GM19468 (cell line): ENCODE measurements at regions not wholly inside any gene's neighbourhood (a gene's known extent, or its start where the extent isn't known, plus 50 kb on each side); places are given as distances from the start of the nearest gene placed in this dataset.
"Not testable (repeated sequence)": the region's sequence is repeated elsewhere in the genome, so short reads cannot be mapped to it uniquely, and the experiment has no call there.

Experiments
- ATAC-seq: cut with Tn5 transposase; IDR thresholded peaks from one replicate; pipeline ENCODE4 v1.9.1; 2021; ENCODE audit warnings: mild to moderate bottlenecking, moderate library complexity, moderate number of reproducible peaks; ENCODE audit not compliant: unreplicated experiment; ENCODE audit errors: extremely low read depth

DNA sequence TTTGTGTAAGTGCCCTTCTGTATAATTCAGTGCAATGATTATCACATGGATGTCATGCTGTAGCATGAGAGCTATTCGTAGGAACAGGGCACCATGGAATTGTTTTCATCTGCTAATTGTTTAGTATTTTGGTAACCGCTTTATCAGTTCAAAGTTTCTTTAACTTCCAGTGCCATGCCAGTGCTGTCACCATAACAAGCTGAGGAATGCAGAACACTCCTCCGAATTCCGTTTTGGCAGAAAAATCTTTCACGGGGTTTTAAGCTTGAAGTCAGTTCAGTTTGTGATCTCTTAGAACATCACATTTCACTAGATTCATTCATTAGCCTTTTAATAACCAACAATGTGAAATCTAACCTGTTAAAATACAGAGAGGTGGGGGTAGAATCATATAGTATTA, 117.2 kb upstream of the SEMA3C start:
- ATAC-seq, result no peak

DNA sequence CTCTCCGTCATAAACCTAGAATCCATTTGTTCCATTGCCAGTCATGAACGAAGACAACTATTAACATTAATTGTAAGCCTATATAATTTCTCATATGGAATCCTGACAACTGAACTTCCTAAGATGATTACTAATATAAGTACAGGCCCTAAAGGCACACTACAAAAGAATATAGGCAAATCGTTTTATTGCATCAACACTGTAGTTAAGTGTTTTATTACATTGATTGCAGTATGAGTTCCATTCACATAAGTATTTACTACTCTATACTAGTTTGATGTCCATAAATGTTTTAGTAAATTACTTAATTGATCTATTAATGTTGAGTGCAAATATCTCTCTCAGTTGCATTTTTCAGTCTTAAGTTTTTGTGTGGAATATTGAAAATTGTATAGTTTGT, 113.1 kb upstream of the SEMA3C start:
- no peak for ATAC-seq

DNA sequence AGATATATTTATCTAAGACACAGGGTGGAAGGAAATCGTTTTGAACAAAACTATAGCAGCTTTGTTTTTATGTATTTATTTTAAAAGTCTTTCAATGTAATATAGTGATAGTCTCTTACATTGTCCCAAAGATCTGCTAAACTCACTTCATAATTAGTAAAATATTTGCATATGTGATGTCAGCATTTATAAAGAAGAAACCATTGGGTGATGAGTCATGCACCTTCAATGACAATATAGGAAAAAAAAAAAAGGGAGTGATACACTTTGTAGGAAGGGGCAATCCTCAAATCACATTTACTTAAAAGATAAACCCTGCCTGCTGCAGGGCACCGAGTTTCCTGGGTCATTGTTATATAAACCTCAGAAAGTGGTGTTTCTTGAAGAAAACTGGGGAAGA, 112.4 kb upstream of the SEMA3C start:
- ATAC-seq, result no peak

DNA sequence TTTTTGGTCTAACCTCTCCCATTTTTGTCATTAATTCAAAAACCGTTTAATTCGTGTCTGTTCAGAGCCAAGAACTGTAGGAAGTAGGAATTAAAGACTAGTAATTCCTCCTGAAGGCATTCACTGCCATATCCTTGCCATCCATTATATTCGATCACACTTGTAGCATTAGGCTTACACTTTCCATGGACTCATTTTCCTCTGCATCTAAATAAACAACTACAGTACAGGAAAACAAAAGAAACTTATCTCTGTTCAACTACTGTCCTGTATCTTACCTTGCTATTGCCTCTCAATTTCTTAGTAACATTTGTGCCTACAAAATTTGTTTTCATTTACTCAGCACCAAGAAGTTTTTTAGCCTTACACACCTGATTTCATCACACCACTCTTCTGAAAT, 111.6 kb upstream of the SEMA3C start:
- no peak for ATAC-seq

DNA sequence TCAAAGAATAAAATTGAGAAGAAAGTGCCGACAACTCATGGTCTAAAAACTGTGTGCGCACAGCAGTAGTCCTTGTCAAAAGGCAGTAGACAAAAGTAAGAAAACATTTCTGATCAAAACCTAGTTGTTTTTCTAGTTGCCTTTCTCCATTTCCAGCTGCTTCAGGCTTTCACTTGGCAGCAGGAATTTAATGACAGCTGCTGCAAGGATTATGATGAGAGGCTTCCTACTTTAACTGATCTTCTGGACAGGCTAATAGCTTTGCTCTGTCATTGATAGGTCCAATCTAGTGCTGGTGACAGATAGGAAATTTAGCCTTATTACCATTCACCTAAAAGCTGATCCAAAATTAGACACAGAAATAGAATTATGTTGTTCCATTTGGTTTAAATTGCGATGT, 110.7 kb upstream of the SEMA3C start:
- no peak for ATAC-seq

DNA sequence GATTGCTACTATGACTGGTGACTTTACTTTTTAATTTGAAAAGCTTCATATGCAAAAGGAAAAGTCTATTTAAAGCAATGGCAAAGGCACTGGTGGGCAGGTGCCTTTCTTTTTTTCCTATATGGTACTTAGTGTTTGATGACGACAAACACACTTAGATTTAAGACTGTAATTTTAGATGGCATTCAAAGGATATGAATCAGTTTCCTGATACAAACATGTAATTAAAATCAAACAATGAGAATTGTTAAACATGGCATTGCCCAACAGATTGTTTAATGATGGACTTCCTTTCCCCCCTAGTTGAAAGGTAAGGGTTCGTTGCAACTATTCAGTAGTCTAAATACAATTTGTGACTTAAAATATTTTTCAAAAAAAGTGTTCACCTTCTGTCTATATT, 106.5 kb upstream of the SEMA3C start:
- ATAC-seq, result no peak

DNA sequence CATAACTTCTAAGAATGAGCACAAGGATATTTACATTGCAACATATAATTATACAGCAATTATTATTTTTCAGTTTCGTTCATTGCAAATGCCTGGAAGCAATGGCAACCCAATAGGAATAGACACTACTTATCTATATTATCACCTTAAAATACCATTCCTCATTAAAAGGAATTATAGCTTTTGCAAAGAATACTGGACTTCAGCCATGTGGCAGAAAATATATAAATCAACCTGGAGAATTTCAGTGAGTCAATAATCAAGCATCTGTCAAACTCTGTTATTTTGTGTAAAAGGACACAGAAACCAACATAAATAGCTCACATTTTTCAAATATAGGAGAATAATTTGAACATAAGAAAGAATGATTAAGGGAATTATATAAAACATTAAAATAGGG, 96.1 kb upstream of the SEMA3C start:
- ATAC-seq, result no peak

DNA sequence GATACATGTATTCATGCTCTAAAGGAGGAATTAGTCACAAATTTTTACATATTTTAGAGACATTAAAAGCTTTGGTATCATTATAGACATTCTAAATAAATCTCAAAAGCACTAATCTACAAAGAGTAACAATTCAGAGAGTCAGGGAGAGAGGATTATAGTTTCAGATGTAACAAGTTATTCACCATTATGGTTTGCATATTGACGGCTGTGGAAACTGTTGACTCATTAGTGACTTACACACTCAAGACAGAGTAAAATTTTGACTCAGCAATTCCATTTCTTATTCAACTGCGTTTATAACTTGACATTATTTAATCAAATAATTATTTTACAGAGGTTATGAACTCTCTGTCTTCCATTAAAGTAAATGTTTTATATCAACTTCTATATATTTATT, 95.4 kb upstream of the SEMA3C start:
- no peak for ATAC-seq

DNA sequence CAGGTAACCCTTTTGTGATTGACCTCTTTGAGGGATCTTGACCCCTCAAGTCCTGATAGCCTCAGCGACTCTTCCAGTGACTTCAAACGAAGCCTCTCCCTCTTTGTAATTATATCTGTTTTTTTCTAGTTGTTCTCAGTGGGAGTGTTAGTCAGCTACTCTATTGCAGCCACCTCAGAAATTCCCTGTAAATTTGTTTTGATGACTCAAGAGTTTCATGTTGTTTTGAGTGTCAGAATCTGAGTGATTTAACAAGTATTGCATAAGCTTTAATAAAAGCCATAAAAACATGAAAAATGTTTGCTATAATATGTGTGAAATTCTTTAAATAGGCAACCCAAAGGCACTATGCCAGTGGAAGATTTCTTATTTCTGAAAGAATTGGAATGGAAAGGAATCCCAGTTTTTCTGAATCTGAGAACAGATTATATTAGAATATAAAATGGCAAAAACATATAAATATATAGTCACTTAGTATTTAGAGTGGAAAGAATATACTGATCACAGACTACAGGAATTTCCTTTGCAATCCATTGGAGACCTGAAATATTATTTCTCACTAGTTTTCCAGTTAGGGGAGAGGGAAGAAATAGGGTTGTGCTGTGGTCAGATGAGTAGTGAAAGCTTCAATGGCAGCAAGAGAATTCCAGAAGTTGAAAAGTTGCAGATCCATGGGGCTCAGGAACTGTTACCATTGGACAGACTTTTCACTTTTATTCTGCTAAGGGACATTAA, 94.4 kb upstream of the SEMA3C start:
- ATAC-seq, result no peak

DNA sequence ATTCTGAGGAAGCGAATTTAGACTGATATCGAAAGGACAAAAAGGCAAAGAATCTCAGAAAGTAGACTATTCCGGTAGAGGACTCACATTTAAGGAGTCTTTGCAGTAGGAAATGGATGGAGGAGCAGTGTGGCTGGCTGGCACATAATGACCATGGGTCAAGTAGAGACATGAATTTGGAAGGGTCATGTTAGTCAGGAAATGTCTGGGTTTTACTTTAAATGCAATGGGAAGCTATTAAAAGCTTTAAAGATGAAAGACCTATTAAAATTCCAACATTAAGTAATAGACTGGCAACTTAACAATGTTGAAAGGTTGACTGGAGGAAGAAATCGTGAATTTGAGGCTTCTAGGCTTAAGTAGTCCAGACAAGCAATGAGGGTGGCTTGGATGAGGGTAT, 90.0 kb upstream of the SEMA3C start:
- no peak for ATAC-seq

DNA sequence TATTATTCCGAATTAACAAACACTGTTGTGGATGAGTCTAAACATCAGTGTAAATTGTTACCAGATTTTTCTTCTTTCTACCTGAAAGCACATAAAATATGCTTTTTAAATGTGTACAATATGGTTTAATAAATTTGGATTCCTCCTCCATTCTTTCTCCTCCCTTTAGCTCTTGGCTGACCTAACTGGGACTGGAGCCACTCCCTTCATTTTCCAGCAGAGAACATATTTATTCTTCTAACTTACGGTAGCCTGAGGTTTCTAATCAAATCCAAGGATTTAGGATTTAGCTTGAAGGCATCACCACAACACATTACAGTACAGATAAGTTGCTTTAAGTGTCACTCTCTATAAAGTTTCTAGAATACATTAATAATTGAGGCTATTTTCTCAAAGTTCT, 88.2 kb upstream of the SEMA3C start:
- ATAC-seq, result no peak

DNA sequence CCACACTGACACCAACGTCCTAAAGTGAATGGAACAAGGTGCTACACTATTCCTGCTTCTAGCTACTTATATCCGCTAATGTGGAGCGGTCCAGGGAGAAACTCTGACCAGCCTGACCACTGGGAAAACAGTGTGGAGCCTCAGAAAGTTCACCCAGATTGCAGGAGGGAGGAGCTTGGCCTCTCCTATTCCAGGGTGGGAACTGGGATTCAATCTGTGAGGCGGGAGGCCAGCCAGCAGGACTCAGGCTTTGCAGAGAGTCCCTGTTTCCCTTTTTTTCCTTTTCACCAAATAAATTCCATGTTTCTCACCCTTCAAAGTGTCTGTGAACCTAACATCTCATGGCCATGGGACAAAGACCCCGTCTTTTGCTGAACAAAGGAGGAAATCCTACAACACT, 86.4 kb upstream of the SEMA3C start:
- ATAC-seq, result no peak

DNA sequence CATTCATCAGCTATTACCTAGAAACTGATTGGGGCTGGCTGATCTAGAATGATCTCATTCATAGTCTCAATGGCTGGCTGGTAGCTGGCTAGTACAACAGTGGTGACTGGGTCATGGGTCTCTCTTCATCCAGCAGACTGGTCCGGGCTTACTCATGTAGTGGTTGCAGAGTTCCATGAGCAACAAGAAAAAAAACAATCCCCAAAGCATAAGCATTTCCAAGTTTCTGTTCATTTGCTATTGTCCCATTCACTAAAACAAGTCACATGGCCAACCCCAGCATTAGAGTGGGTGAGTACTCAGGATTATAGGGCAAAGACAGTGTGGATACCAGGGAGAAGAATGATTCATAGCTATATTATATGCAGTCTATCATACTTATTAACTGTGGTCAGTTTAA, 85.2 kb upstream of the SEMA3C start:
- ATAC-seq, result no peak

DNA sequence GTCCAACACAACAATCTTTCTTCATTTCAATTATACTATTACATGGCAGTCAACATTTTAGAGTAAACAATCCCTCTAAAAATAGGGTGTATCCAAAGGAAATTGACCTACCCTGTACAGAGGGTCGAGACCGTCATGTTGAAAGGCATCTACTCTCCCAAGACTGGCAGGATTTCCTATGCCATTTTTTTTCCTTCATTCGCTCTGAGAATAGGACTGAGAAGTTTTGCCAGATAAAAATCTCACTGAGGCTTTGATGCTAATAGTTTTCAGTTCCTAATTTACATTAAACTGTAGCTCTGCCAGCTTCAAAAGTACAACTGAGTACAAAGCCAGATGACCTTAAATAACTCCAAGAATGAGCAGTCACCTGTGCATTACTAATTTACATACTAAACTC, 84.5 kb upstream of the SEMA3C start:
- no peak for ATAC-seq

DNA sequence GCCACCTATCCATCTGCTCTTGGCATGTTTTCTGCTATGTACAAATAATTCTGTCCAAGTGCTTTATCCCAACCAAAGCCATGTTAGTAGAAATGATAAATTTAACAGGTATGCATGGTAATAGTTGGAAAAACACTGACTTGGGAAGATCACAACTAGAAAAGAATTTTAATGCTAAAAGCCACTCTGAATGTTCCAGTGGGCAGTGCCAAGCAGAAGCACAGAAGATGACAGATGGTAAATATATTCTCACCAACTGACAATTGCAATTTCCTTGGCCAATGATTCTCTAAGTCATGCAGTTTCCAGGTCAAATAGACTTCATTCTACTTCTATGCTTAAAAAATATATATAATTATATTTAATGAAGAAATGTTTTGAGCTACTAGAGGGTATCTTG, 83.6 kb upstream of the SEMA3C start:
- ATAC-seq, result no peak

DNA sequence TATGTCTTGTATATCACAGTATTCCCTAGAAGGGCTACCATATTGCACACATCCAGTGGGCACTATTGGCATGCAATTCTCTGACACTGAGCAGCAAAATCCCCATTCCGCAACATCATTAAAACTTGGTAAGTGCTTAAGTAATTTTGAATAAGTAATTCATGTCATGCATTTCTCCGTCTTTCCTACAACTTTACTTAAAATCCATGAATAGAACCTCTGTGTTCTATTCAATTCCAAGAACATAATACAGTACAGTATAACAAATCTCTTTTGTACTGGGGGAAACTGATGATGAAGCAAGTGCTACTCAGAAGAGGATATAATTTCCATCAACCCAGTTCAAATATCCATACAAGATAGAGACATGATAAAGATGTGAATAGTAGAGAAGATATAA, 80.9 kb upstream of the SEMA3C start:
- ATAC-seq, result no peak

DNA sequence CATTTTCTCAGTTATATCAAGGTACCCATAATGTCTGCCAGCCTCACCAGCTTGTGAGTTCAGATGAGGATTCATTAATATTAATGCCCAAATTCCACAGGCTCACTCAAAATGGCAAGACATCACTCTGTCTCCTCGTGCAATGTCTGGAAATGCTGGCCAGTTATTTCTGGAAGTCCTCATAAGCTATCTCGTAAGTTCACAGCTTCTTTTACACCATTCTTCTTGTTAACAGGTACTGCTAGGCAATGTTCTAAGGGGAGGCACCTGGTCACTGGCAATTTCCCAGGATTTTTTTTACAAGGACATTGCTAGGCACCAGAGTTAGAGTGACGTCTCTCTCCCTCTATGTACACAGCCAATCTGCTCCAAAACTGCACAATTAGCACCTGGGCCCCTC, 80.2 kb upstream of the SEMA3C start:
- no peak for ATAC-seq

DNA sequence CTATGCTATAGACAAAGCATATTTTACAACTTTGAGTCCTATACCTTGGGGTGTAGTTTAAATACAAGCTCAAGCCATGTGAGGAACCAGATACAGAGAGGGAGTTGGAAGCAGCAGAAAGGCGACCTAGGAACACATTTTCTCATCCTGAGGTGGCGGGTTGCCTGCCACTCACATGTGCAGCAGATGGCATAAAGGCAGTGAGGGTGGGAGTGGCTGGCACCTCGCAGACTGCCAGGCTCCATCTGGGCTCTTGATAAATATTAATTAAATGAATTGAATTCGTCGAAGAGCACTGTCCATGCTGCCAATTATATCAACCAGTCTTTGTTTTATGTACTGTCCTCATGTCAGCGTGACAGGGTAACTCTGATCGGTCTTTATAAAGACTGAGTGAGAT, 79.0 kb upstream of the SEMA3C start:
- no peak for ATAC-seq

DNA sequence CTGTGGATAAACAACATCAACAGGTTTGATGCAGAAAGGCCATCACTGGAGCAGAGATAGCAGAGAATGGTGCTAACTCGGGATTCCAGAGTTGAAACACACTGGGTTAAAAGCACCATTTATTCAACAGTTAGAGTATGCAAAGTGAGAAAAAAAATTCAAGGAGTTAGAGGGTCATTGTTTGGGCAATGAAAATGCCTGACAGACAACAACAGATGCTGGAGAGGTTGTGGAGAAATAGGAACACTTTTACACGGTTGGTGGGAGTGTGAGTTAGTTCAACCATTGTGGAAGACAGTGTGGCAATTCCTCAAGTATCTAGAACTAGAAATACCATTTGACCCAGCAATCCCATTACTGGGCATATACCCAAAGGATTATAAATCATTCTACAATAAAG, 77.4 kb upstream of the SEMA3C start:
- ATAC-seq, result not testable (repeated sequence)

DNA sequence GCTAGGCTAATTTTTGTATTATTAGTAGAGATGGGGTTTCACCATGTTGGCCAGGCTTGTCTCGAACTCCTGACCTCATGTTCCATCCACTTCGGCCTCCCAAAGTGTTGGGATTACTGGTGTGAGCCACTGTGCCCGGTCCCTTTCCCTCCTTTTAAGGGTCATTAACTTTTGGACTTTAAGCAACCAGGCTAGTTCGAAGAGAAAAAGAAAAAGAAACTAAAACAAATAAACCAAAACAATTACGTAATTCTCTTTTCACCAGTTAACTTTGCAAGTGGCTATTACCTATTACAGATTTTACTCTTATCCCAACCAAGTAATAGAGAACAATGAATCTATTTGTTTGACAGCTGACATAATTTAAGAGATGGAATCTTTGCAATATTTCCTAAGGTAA, 72.8 kb upstream of the SEMA3C start:
- ATAC-seq, result no peak

DNA sequence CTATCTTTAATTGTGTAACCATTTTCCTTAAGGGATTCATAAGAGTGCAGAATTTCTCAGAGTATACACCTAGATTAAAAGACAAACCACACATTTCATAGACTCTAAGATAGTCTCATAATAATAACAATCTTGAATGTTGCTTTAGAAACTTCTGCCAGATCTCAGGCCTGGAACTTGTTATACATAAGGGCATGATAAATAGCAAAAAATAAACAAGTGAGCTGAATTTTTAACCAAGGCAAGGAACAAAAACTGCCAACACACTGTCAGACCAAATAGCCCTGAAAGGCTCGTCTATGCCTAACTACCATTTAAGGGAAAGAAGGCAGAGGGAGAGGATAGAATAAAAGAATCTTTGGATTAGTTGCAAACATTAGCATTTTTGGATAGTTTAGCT, 65.8 kb upstream of the SEMA3C start:
- ATAC-seq, result no peak

DNA sequence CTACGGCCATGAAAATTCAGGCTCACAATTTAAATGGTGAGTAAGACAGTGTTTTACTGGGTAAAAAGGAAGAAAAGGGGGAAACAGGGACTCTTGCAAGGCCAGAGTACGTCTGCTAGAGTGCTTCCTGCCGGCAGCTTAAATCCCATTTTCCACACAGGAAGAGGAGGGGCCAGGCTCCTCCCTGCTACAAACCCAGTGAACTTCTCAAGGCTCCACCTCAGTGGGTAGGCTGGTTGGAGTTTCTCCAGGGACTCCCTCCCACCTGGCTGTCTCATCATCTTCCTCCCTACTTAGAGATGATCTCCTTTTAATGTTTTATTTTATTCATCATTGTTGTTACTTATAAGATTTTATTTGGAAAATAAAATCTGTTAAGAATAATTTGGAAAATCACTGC, 62.6 kb upstream of the SEMA3C start:
- ATAC-seq, result no peak

DNA sequence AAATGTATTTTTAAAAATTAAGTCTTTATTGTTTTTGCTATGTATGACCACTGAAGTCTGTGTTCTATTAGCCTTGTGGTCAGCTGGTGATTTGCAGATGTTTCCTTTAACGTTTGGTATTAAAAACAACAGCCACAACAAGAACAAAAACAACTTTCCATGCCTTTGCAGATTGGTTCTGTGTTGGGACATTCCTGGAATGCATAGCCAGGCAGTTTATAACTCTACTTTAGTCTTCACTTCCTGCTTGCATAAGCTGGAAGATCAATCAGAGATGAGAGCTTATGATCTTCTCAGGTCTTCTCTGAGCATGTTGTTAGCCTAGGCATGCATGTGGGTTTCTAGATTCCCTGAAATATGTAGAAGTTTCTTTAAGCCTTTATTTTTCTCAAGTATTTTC, 58.9 kb upstream of the SEMA3C start:
- ATAC-seq, result no peak
